ENCODE measurements at regions not wholly inside any gene's neighbourhood (a gene's known extent, or its start where the extent isn't known, plus 50 kb on each side); places are given as distances from the start of the nearest gene placed in this dataset.

DNA sequence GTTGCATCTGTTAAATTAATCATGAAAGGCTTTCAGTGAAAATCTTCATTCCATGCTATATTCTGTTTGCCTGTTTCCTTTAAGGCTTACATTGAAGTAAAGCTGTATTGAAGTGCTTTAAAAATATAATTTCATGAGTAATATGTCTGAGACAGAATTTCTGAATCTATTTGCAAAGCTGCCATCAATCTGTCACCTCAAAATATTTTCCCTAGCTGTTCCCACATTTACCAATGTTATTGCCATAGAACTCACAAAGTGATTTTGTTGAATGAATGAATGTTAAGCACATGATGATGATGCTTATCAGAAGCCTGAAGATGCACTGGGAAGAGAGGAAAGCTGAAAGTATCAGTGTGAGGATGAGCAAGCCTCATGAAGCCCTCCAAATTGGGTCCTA is 115.8 kb downstream of the NHLRC3 start:
- TF ChIP-seq POLR2A (IDR thresholded peaks at IDR 0.05), result no peak
- TF ChIP-seq, protein P1, sequence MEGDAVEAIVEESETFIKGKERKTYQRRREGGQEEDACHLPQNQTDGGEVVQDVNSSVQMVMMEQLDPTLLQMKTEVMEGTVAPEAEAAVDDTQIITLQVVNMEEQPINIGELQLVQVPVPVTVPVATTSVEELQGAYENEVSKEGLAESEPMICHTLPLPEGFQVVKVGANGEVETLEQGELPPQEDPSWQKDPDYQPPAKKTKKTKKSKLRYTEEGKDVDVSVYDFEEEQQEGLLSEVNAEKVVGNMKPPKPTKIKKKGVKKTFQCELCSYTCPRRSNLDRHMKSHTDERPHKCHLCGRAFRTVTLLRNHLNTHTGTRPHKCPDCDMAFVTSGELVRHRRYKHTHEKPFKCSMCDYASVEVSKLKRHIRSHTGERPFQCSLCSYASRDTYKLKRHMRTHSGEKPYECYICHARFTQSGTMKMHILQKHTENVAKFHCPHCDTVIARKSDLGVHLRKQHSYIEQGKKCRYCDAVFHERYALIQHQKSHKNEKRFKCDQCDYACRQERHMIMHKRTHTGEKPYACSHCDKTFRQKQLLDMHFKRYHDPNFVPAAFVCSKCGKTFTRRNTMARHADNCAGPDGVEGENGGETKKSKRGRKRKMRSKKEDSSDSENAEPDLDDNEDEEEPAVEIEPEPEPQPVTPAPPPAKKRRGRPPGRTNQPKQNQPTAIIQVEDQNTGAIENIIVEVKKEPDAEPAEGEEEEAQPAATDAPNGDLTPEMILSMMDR (IDR thresholded peaks at IDR 0.05), result no peak

Data from adrenal gland (tissue), 5 donors.